K562 (cell line): ENCODE measurements at regions not wholly inside any gene's neighbourhood (a gene's known extent, or its start where the extent isn't known, plus 50 kb on each side); places are given as distances from the start of the nearest gene placed in this dataset.

Source experiments
- EZH2 ChIP-seq: IDR thresholded peaks from 2 replicates; pipeline ENCODE4 v1.6.1; 2012; ENCODE audit warnings: low read depth, mild to moderate bottlenecking, inconsistent platforms, low read length, borderline replicate concordance
- HDAC1 ChIP-seq, 2 experiments: fragments of 450-650 bp; IDR thresholded peaks; 2 replicates each; pipeline ENCODE4 v1.6.1; 2016 to 2017; ENCODE audit warnings: inconsistent platforms in 1 of 2, mild to moderate bottlenecking in 1 of 2, moderate library complexity in 1 of 2
- LCOR ChIP-seq: sonication (generic); formaldehyde crosslinking; IDR thresholded peaks from 2 replicates; pipeline ENCODE4 v1.8.0; 2022; ENCODE audit warnings: mild to moderate bottlenecking, missing genetic modification reagents
- RB1 ChIP-seq: fragments of 450-650 bp; IDR thresholded peaks from 2 replicates; pipeline ENCODE4 v1.6.1; 2017; ENCODE audit warnings: low read depth, mild to moderate bottlenecking
- RBBP5 ChIP-seq: fragments of 200-600 bp; sonication (generic); IDR thresholded peaks from 2 replicates; pipeline ENCODE4 v1.6.1; 2012; ENCODE audit warnings: borderline replicate concordance, mild to moderate bottlenecking, low read length, control low read depth, inconsistent platforms; ENCODE audit not compliant: insufficient read depth, poor library complexity, severe bottlenecking
- ZNF384 ChIP-seq: IDR thresholded peaks from 2 replicates; pipeline ENCODE4 v1.6.1; 2012; ENCODE audit warnings: low read depth, low read length, improper control_type of control experiment

DNA sequence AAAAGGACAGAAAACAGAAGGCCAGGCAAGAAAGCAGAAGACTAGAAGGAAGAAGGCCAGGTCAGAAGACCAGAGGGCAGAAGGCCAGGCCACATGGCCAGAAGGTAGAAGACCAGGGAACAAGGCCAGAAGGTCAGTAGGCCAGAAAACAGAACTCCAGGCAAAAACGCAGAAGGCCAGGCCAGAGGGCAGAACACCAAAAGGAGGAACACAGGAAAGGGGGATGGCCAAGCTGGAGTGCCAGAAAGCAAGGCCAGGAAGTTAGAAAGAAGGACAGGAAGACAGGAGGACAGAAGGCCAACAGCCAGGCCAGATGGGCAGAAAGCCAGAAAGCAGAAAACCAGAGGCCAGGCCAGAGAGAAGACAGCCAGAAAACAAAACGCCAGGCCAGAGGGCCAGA lies 185.4 kb downstream of the TUBA3C start:
- TF ChIP-seq RBBP5: no peak
- TF ChIP-seq EZH2: no peak
- no peak for TF ChIP-seq ZNF384
- no peak for TF ChIP-seq LCOR
- no peak for TF ChIP-seq RB1
- no peak for TF ChIP-seq HDAC1 (IDR thresholded peaks at IDR 0.05)
